Spinal cord (tissue), 9 donors: ENCODE measurements at regions not wholly inside any gene's neighbourhood (a gene's known extent, or its start where the extent isn't known, plus 50 kb on each side); places are given as distances from the start of the nearest gene placed in this dataset.

Experiments used
- DNase-seq, 6 donors: peaks; one replicate each; pipeline versions ENCODE4 v3.0.0 to v3.0.0-alpha.2; 2013 to 2015; ENCODE audit warnings: low spot score in 6 of 6, low read depth in 4 of 6
- H3K27ac ChIP-seq: one replicate; pipeline ENCODE4 v1.5.1; 2013; ENCODE audit warnings: low read depth, low read length, control low read depth
- H3K27me3 ChIP-seq: one replicate; pipeline ENCODE4 v1.6.1; 2013; ENCODE audit warnings: low read length; ENCODE audit not compliant: control insufficient read depth, insufficient read depth
- H3K36me3 ChIP-seq: one replicate; pipeline ENCODE4 v1.6.1; 2013; ENCODE audit warnings: low read length; ENCODE audit not compliant: control insufficient read depth, insufficient read depth
- H3K4me1 ChIP-seq: one replicate; pipeline ENCODE4 v1.6.1; 2013; ENCODE audit warnings: low read length; ENCODE audit not compliant: control insufficient read depth, insufficient read depth
- H3K4me3 ChIP-seq: one replicate; pipeline ENCODE4 v1.5.1; 2013; ENCODE audit warnings: low read depth, low read length, control low read depth
- H3K9me3 ChIP-seq: one replicate; pipeline ENCODE4 v1.6.1; 2013; ENCODE audit warnings: low read length; ENCODE audit not compliant: control insufficient read depth, insufficient read depth
- WGBS: methylation state at CpG from one replicate; pipeline ENCODE4 v1.1.5; 2013; ENCODE audit warnings: missing lambda C conversion rate; ENCODE audit not compliant: insufficient coverage; 5-methylcytosine and 5-hydroxymethylcytosine counted together
- donor health status: healthy.

GRCh38 chr20:57911512-57912226, 201.9 kb upstream of the PMEPA1 start:
- Histone ChIP-seq H3K27me3 (peaks cover 2% of the 10 kb centered on the region), H3K4me3 (no peak overlapping the region), H3K36me3 (no peaks in the 10 kb centered on the region), H3K9me3 (no peaks in the 10 kb centered on the region), H3K4me1 (peaks cover 29% of the 10 kb centered on the region), H3K27ac (no peak overlapping the region)
- 92% methylated on average over 12 of the region's 14 CpGs for whole genome bisulfite sequencing
- DNase-seq: no peak

- Histone ChIP-seq H3K27ac (no peak overlapping the region), H3K4me1 (peaks cover 29% of the 10 kb centered on the region), H3K4me3 (no peak overlapping the region), H3K27me3 (peaks cover 2% of the 10 kb centered on the region), H3K36me3 (no peaks in the 10 kb centered on the region), H3K9me3 (no peaks in the 10 kb centered on the region)
- no CpG with 5 or more reads among the region's 1 CpG for WGBS
- no peak for DNase-seq
These were observed 200.9 kb upstream of the PMEPA1 start for GRCh38 chr20:57910716-57911115.

- DNase-seq: no peak
- H3K9me3 ChIP-seq: no peaks in the 10 kb centered on the region
- no peaks in the 10 kb centered on the region for H3K36me3 ChIP-seq
- WGBS: 64% methylated on average over 3 of the region's 4 CpGs
- H3K27me3 ChIP-seq: peaks cover 2% of the 10 kb centered on the region
- peaks cover 29% of the 10 kb centered on the region for H3K4me1 ChIP-seq
- no peak overlapping the region for H3K27ac ChIP-seq
- H3K4me3 ChIP-seq: no peak overlapping the region
These were observed 200.0 kb upstream of the PMEPA1 start for GRCh38 chr20:57909763-57910331.

GRCh38 chr20:57908704-57909630, 199.2 kb upstream of the PMEPA1 start:
- Histone ChIP-seq H3K27ac (no peak overlapping the region), H3K4me1 (peaks cover 29% of the 10 kb centered on the region), H3K9me3 (no peaks in the 10 kb centered on the region), H3K4me3 (no peak overlapping the region), H3K36me3 (no peaks in the 10 kb centered on the region), H3K27me3 (peaks cover 2% of the 10 kb centered on the region)
- WGBS: 71% methylated on average over 10 of the region's 14 CpGs
- DNase-seq: peak in 2 of 6 donors; percentile 22 to 33

- H3K36me3 ChIP-seq: no peaks in the 10 kb centered on the region
- 93% methylated on average over 8 of the region's 9 CpGs for WGBS
- H3K27me3 ChIP-seq: peaks cover 2% of the 10 kb centered on the region
- no peak overlapping the region for H3K4me3 ChIP-seq
- no peak for DNase-seq
- no peaks in the 10 kb centered on the region for H3K9me3 ChIP-seq
- peaks cover 29% of the 10 kb centered on the region for H3K4me1 ChIP-seq
- no peak overlapping the region for H3K27ac ChIP-seq
These were observed 198.4 kb upstream of the PMEPA1 start for GRCh38 chr20:57908226-57908625.

- peaks cover 2% of the 10 kb centered on the region for H3K27me3 ChIP-seq
- H3K9me3 ChIP-seq: no peaks in the 10 kb centered on the region
- H3K4me3 ChIP-seq: no peak overlapping the region
- WGBS: 48% methylated on average over 19 of the region's 20 CpGs
- H3K36me3 ChIP-seq: no peaks in the 10 kb centered on the region
- peak in 2 of 6 donors; percentile 77 to 79 for DNase-seq
- peaks cover 26% of the 10 kb centered on the region for H3K4me1 ChIP-seq
- H3K27ac ChIP-seq: no peak overlapping the region
These were observed 197.6 kb upstream of the PMEPA1 start for GRCh38 chr20:57907131-57908000.

GRCh38 chr20:57905448-57905847, 195.6 kb upstream of the PMEPA1 start:
- Histone ChIP-seq H3K27ac (no peak overlapping the region), H3K36me3 (no peaks in the 10 kb centered on the region), H3K4me3 (no peak overlapping the region), H3K9me3 (no peaks in the 10 kb centered on the region), H3K27me3 (peaks cover 2% of the 10 kb centered on the region), H3K4me1 (peaks cover 25% of the 10 kb centered on the region)
- DNase-seq: no peak
- 100% methylated on average over 1 of the region's 5 CpGs for WGBS

- H3K36me3 ChIP-seq: no peaks in the 10 kb centered on the region
- 97% methylated on average over 6 of the region's 10 CpGs for WGBS
- H3K4me3 ChIP-seq: no peak overlapping the region
- no peaks in the 10 kb centered on the region for H3K9me3 ChIP-seq
- no peak for DNase-seq
- H3K4me1 ChIP-seq: peaks cover 30% of the 10 kb centered on the region
- H3K27me3 ChIP-seq: peaks cover 2% of the 10 kb centered on the region
- H3K27ac ChIP-seq: no peak overlapping the region
These were observed 194.7 kb upstream of the PMEPA1 start for GRCh38 chr20:57904314-57905105.
